GM12892 (cell line): ENCODE measurements at regions not wholly inside any gene's neighbourhood (a gene's known extent, or its start where the extent isn't known, plus 50 kb on each side); places are given as distances from the start of the nearest gene placed in this dataset.

Source experiments
- POLR2A ChIP-seq: IDR thresholded peaks from 2 replicates; pipeline ENCODE4 v1.6.1; 2011; ENCODE audit warnings: low read depth, low read length, control low read depth
- POLR2AphosphoS5 ChIP-seq: IDR thresholded peaks from 2 replicates; pipeline ENCODE4 v1.6.1; 2011; ENCODE audit warnings: low read depth, low read length, control low read depth
- TAF1 ChIP-seq: IDR thresholded peaks from 2 replicates; pipeline ENCODE4 v1.6.1; 2011; ENCODE audit warnings: low read depth, mild to moderate bottlenecking, control low read depth, low read length, borderline replicate concordance

DNA sequence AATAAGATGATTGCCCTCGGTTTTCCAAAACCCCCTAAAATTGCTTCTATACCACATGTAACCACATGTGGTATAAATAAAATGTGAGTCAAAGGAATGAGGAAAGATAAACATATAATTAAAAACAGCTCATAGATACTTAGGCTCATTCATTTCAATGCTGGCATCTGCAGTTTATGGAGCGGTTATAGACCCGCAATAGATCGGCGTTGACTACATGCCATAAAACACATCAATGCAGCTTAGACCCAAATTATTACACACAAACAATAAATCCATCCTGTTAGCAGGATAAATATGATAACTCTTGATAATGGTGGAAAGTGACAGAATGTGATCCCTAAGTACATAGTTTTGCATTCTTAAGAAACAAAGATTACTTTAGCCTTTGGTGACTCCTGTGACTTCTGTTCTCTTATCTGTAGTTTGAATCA, 143.7 kb downstream of the NR2F2 start:
- TF ChIP-seq POLR2A, result no peak
- no peak for TF ChIP-seq POLR2AphosphoS5
- no peak for TF ChIP-seq TAF1
